Coronary artery (tissue), 2 donors: ENCODE measurements at regions not wholly inside any gene's neighbourhood (a gene's known extent, or its start where the extent isn't known, plus 50 kb on each side); places are given as distances from the start of the nearest gene placed in this dataset.
A peak's percentile ranks its signal among the peaks of the same experiment; 100 is the strongest.
"Not testable (repeated sequence)": the region's sequence is repeated elsewhere in the genome, so short reads cannot be mapped to it uniquely, and the experiment has no call there.

Source experiments
- DNase-seq: peaks from one replicate; pipeline ENCODE4 v3.0.0-alpha.2; 2017; ENCODE audit warnings: low spot score
- H3K27ac ChIP-seq, 2 donors: fragments of 200-600 bp; sonication (generic); one replicate each; pipeline ENCODE4 v1.5.1; 2016 to 2019
- H3K4me3 ChIP-seq: fragments of 200-600 bp; sonication (generic); 2 replicates; pipeline ENCODE4 v1.5.1; 2016; ENCODE audit warnings: mild to moderate bottlenecking, moderate library complexity
- TF ChIP-seq, protein P1 (sequence below): fragments of 200-600 bp; sonication (generic); IDR thresholded peaks from one replicate; pipeline ENCODE4 v1.5.1; 2019; ENCODE audit warnings: antibody characterized with exemption

DNA sequence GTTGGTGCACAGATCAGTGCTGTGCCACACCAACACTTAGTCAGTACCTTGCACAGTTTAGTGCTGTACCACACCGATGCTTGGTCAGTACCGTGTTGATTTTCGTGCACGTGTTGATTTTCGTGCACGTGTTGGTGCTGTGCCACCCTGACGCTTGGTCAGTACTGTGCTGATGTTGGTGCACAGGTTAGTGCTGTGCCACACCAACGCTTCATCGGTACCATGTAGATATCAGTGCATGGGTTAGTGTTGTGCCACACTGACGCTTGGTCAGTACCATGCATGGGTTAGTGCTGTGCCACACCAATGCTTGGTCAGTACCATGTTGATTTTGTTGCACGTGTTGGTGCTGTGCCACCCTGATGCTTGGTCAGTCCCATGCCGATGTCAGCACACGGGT, 103.5 kb downstream of the NPIPB11 start:
- no peak for DNase-seq

DNA sequence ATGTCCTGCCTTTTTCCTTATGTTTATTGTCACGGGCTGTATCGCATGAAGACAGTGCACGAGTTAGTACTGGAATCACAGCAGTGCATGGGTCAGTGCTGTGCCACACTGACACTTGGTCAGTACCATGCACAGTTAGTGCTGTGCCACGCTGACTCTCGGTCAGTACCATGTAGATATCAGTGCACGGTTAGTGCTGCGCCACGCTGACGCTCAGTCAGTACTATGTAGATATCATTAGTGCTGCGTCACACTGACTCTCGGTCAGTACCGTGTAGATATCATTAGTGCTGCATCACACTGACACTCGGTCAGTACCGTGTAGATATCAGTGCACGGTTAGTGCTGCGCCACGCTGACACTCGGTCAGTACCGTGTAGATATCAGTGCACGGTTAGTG, 104.1 kb downstream of the NPIPB11 start:
- DNase-seq, H3K4me3 ChIP-seq, H3K27ac ChIP-seq: not testable (repeated sequence)

More for the DNA sequence above, 103.5 kb downstream of the NPIPB11 start:
- TF ChIP-seq, protein P1, sequence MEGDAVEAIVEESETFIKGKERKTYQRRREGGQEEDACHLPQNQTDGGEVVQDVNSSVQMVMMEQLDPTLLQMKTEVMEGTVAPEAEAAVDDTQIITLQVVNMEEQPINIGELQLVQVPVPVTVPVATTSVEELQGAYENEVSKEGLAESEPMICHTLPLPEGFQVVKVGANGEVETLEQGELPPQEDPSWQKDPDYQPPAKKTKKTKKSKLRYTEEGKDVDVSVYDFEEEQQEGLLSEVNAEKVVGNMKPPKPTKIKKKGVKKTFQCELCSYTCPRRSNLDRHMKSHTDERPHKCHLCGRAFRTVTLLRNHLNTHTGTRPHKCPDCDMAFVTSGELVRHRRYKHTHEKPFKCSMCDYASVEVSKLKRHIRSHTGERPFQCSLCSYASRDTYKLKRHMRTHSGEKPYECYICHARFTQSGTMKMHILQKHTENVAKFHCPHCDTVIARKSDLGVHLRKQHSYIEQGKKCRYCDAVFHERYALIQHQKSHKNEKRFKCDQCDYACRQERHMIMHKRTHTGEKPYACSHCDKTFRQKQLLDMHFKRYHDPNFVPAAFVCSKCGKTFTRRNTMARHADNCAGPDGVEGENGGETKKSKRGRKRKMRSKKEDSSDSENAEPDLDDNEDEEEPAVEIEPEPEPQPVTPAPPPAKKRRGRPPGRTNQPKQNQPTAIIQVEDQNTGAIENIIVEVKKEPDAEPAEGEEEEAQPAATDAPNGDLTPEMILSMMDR, result no peak
- no peak overlapping the region for H3K27ac ChIP-seq
- no peak overlapping the region for H3K4me3 ChIP-seq

DNA sequence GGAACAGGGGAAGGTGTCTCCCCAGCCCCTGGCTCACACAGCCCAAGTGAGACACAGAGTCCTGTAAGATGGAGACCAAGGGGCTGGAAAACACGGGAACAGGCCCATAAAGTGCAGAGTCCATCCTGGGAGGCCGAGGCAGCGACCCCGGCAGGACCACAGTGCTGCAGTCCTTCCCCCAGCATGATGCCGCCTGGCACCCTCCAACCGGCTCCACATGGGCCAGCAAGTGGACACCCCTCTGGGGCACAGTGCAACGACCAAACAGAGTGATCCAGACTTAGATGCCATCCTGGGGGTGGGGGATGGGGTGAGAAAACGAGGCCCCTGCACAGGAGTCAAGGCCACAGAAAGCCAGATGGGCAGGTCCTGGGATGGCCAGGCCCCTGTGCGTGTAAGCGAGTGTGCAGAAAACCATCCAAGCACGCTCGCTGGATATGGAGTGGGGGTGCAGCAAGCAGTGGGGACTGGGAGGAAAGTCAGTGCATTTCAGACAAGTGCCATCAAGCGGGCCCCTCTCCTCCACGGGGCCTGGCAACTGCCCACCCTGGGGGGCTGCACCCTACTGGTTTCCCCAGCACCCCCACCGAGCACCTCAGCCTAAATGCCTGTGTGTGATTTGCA, 104.7 kb downstream of the NPIPB11 start:
- not testable (repeated sequence) for H3K4me3 ChIP-seq, DNase-seq, H3K27ac ChIP-seq

DNA sequence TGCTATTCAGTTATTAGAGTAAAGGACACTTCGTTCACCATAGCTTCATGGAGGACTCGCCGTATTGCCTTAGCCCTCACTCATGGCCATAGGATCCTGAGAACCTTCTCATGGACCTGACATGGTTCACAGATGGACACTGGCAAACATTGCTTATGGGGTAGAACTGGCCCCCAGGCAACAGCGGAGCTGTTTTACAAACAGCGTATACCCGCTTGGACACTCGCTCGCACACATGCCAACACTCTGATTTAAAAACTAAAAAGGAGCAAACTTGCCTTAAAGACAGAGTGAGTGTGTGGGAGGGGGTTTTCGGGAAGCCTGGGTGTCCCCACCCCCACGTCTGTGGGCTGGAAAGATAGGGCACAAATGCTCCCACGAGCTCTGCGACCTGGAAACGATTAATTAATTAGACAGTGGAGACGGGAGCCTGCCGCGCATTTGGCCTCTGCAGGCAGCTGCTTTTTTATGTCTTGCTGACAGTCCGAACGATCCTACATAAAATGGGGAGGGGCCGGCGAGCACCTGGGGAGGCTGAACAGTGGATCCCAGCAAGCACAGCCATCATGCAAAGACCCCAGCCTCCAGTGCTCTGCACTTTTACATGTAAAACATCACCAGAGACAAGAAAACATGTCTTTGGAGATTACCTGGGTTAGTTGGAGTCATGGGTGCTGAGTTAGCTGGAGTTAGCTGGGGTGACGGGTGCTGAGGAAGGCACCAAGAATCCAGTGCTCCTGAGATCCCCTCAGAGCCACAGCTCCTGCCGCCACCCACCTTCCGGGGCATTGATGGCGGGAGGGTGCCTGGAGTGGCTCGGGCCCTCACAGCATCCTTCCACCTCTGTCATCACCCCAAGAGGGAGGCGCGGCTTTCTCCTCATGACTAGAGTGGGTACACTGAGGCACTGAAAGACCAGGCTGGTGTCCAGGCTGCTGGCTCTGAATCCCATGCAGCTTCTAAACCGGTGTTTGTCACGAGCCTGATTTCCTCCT, 105.7 kb downstream of the NPIPB11 start:
- DNase-seq, result not testable (repeated sequence)
- Histone ChIP-seq H3K27ac (peak overlapping the region in 1 of 2 donors; percentile 60), H3K4me3 (peak overlapping the region; percentile 7)

DNA sequence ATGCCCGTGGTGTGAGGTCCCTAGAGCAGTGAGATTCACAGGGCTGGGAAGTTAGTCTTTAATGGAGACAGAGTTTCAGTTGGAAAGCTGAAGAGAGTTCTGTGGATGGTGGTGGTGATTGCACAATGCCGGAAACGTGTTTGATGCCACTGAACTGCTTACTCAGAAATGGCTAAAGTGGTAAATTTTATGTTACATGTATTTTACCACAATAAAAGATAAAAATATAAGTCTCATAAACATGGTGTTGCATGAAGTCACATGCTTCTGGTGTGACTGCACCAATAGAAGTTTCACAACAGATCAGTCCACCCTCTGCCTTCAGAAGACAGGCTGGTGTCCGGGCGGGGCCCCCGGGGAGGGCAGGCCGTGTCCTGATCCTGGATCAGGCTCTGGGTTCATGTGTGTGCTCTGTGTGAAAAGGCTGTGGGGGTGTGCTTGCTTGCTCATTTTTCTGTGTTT, 106.5 kb downstream of the NPIPB11 start:
- Histone ChIP-seq H3K27ac (peak overlapping the region in 1 of 2 donors; percentile 60), H3K4me3 (peak overlapping the region; percentile 7)
- not testable (repeated sequence) for DNase-seq

DNA sequence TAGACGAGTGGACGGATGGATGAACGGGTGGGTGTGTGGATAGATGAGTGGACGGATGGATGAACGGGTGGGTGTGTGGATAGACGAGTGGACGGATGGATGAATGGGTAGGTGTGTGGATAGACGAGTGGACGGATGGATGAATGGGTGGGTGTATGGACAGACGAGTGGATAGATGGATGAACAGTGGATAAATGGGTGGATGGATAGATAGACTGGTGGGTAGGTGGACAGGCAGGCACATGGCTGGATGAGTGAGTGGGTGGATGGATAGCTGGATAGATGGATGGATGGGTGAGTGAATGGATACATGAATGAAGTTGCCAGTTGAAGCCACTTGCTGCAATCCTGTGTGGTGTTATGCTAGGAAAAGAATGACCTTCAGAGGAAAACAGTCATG, 107.5 kb downstream of the NPIPB11 start:
- not testable (repeated sequence) for H3K4me3 ChIP-seq, DNase-seq, H3K27ac ChIP-seq

DNA sequence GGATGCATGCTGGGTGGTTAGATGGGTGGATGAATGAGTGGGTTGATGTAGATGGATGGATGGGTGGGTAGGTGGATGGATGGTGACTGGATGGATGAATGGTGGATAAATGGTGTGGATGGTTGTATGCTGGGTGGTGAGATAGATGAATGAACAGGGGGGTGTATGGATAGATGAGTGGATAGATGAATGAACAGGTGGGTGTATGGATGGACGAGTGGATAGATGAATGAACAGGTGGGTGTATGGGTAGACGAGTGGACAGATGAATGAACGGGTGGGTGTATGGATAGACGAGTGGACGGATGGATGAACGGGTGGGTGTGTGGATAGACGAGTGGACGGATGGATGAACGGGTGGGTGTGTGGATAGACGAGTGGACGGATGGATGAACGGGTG, 108.2 kb downstream of the NPIPB11 start:
- H3K4me3 ChIP-seq, DNase-seq: not testable (repeated sequence)

DNA sequence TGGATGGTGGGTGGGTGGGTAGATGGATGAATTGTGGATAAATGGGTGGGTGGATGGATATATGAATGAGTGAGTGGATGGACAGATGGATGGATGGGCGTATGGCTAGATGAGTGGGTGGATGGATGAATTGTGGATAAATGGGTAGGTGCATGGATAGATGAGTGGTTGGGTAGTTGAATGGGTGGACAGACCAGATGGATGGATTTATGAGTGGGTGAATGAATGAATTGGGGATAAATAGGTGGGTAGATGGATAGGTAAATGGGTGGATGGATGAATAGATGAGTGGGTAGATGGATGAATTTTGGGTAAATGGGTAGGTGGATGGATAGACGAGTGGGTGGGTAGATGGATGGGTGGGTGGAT, 108.7 kb downstream of the NPIPB11 start:
- H3K27ac ChIP-seq, H3K4me3 ChIP-seq, DNase-seq: not testable (repeated sequence)

More for the DNA sequence above, 108.2 kb downstream of the NPIPB11 start:
- not testable (repeated sequence) for H3K27ac ChIP-seq

DNA sequence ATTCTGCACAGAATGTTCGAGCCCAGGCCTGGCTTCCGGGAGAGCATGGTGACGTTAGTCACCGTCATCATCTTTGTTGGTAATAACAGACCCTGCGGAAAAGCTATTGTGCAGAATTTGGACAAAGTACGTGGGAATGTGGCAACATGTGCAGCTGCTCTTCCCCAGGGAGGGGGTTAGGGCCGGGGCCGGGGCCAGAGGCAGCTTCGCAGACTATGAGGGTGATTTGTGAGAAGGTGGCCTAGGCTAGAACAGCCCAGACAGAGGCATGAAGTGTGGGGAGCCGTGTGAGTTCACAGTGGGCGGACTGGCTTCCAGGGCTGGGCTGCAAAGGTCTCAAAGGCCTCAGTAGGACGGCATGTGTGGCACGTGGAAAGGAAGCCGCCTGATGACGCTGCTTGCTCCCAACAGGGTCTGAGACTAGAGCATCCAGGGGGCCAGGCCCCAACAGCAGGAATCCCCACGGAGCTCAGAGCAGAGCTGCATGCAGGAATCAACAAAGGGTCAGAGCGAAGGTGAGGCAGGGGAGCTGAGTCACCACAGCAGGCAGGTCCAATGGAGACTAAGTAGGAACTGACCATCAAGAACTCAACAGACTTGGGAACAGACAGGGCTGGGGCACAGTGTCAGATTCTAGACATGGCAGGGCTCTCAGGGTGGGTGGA, 109.2 kb downstream of the NPIPB11 start:
- DNase-seq, H3K27ac ChIP-seq, H3K4me3 ChIP-seq: not testable (repeated sequence)

DNA sequence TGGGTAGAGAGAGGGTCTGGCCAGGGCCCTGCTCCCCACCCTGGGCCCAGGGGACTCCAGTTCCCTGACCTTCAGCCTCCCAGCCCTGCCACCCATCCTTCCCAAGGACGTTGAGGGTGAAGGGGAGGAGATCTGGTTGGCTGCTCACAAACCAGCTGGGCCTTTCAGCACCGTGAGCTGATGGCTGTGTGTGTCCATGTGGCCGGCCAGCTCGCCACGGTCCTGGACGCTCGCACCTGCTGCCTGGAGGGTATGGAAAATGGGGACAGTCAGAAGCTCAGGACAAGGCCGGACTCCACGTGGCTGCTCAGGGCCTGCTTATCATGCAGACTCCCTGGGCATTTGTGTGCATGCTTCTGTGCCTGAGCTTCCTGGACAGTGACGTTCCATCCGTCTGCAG, 110.3 kb downstream of the NPIPB11 start:
- DNase-seq, H3K4me3 ChIP-seq, H3K27ac ChIP-seq: not testable (repeated sequence)

DNA sequence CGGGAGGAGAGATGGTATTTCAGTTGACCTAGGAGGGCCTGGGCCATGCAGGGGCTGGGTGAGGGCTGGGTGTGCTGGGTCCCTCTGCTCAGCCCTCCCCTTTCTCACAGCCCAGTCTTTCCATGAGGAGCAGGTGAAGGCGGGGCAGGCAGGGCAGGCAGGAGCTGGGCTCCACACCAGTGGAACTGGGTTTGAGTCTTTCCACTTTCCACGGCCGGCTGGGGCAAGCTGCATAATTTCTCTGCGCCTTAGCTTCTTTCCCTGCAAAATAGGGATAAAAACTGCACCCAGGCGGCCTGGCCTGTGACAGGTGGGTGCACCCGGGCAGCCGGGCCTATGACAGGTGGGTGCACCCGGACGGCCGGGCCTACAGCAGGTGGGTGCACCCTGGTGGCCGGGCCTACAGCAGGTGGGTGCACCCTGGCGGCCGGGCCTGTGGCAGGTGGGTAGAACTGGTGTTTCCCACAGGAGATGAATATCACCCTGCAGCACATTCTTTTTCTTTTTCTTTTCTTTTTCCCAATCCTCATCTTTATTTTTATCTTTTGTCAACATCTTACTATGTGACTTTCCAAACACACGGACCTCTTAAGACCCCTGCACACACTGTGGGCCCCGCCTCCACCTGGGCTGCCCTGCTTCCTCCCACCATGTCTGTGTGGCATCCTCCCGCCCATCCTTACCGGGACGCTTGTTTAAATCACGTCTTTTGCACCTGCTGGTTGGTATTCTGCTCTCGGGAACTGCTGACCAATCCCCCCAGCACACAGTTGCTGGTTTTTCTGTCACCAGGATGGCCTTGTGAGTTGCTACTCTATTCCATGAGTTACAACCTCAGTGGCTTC, 111.3 kb downstream of the NPIPB11 start:
- H3K4me3 ChIP-seq, DNase-seq, H3K27ac ChIP-seq: not testable (repeated sequence)

DNA sequence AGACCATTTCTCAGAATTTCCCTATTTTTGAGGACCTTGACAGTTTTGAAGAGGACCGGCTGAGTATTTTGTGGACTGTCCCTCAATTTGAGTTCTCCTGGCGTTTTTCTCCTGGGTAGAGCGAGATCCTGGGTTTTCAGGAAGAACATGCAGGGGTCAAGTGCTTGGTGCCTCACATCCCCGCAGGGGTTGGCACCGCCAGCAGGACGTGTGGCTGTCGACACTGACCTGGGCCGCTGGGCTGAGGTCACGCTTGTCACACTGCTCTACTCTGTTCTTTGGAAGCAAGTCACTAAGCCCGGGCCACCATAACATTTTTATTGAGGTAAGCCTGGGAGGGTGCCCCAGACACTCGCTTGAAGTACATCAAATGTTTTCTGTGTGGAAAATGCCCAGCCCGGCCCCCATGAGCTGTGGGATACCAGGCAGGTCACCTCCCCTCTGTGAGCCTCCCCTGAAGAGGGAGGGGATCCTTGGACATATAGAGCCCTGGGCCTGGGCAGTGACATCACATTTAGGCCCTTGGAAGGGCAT, 112.0 kb downstream of the NPIPB11 start:
- not testable (repeated sequence) for H3K27ac ChIP-seq, DNase-seq, H3K4me3 ChIP-seq

DNA sequence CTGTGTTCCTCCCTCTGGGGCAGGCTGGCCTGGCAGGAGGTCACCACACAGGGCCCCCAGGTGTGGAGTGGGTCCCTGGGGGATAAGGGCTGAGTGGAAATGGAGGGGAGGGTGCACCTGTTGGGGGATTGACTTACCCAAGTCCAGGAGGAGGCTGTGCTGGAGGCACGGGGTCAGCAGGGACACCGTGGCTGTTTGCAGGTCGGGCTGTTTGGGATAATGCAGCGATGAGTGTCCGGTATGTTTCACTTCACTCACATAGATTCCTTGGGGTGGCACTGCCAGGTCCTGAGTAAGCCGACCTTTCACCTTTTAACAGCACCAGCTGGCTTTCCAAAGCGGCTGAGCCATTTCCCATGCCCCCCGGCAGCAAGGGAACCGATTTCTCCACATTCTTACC, 113.0 kb downstream of the NPIPB11 start:
- H3K4me3 ChIP-seq, H3K27ac ChIP-seq, DNase-seq: not testable (repeated sequence)

DNA sequence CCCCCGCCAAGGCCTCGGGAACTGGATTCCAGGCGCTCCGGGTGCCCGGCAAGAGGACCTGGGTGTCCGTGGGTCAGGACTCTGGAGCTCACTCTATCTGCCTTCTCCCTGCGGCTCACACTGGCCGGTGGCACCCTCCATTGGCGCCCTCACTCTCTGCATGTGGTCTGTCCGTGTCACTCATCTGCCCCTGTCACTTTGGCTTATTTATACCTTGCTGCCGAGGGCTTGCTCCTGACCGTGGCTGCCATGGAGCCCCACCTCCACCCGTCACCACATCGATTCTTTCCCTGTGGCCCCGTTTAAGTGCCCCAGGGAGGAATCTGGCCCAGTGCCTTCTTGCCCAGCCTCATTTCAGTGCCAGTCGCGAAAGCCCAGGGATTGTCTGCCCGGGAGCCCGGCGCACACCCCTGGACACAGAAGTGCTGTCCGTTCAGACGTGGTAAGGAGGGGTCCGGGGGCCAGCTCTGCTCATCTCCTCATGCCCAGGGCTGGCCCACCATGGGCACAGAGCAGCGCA, 113.5 kb downstream of the NPIPB11 start:
- DNase-seq, H3K4me3 ChIP-seq: not testable (repeated sequence)
- H3K27ac ChIP-seq, result peak overlapping the region in 1 of 2 donors; percentile 9

DNA sequence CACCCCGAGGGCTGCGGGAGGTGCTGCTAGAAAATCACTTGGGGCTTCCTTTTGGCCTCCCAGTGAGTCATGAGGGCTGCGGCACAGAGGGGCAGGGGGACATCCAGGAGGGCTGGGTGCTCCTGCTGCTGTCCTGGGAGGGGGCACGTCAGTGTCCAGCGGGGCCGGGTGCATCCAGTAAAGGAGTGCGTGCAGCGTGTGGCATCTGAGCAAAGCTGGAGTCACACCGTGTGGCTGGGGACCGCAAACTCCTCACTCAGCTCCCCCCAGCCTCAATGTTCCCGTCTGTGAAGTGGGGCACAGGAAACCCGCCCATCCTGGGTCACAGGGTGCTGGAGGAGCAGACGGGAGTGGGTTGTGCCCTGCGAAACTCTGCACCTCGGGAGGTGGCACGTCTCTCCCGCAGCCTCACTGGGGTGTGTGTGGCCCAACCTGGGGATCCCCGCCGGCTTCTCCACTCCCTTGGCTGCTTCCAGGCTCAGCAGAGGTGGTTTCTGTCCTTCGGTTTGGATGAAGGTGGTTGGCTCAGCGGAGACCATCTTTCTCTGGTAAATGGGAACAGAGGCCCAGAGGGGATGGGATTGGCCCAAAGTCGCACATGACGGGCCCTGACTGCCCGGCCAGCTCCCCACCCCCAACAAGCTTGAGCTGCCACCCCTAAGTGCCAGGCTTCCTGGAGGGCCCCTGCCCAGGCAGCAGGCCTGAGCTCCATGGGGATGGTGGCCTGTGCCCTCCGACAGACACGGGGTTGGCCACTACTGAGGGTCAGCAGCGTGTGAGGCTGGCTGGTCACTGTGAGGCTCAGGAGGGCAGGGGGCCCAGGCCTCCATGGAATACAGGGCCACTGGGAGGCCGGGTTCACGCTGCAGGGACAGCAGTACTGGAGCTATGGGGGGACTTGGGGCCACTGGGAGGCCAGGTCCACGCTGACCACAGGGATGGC, 114.9 kb downstream of the NPIPB11 start:
- DNase-seq, result not testable (repeated sequence)
- Histone ChIP-seq H3K4me3 (peak overlapping the region; percentile 36), H3K27ac (peak overlapping the region; percentile 57 to 70)
